GM21526 (cell line): ENCODE measurements at regions not wholly inside any gene's neighbourhood (a gene's known extent, or its start where the extent isn't known, plus 50 kb on each side); places are given as distances from the start of the nearest gene placed in this dataset.
"Not testable (repeated sequence)": the region's sequence is repeated elsewhere in the genome, so short reads cannot be mapped to it uniquely, and the experiment has no call there.

ENCODE experiments used
- ATAC-seq: cut with Tn5 transposase; IDR thresholded peaks from one replicate; pipeline ENCODE4 v1.9.1; 2021; ENCODE audit warnings: moderate library complexity; ENCODE audit not compliant: unreplicated experiment, low FRiP score

DNA sequence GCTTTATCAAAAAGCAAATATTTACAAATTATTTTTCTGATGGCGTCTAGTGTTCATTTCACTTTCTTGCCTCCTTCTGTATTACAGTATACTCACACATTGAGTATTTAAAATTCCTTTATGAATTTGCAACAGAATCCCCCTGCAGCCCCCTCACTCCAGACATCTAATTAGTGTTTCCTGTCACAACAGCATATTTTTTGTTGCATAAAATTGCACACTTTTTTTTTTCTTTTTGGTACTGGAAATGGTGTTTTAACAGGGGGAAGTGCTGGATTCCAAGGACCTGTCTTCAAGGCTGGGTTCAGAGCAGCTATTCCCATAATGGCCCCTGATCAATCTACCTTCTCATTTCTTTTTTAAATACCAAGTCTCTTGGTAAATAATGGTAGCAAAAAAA lies 184.3 kb upstream of the HMCN1 start:
- ATAC-seq: no peak

DNA sequence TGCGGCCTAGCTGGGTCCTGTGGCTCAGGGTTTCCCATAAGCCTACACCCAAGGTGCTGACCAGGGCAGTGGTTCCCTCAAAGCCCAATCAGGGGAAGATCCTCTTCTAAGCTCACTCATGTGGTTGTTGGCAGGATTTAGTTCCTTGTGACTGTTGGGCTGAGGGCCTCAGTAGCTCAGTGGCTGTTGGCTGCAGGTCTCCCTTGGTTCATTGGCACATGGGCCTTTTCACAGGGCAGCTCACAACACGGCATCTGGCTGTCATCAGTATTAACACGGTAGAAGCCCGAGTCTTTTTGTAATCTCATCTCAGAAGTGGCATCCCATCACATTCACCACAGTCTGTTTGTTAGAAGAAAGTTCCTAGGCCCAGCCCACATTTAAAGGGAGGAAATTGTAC lies 188.2 kb upstream of the HMCN1 start:
- ATAC-seq: no peak

DNA sequence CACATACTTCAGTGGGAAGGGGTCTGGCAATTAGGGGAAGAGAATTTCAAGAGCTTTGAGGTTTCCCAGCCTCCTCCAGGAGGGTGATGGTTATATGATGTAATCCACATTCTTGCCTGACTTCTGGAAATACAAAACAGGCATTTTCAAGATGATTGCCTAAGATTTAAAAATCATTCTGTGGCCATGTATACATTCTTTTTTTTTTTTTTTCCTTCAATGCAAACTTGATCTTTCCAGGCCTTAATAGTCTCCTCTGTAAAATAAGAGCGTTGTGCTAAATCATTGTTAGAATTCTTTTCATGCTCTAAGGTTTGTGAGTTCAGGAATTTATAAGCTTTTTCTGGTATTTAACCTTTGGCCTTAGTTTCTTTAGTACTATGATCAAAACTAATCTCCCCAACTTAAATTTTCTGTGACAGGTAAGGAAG lies 192.3 kb upstream of the HMCN1 start:
- ATAC-seq: no peak

DNA sequence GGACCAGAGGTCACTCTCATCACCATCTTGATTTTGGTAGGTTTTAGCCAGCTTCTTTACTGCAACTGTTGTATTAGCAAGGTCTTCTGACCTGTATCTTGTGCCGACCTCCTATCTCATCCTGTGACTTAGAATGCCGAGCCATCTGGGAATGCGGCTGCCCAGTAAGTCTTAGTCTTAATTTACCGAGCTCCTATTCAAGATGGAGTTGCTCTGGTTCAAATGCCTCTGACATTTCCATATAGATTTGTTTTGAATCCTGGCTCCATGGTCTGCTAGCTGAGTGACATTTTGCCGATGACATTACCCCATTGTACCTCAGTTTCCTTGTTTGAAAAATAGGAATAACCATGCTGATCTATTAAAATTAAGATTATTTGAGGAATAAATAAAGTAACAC lies 193.9 kb upstream of the HMCN1 start:
- ATAC-seq: no peak

DNA sequence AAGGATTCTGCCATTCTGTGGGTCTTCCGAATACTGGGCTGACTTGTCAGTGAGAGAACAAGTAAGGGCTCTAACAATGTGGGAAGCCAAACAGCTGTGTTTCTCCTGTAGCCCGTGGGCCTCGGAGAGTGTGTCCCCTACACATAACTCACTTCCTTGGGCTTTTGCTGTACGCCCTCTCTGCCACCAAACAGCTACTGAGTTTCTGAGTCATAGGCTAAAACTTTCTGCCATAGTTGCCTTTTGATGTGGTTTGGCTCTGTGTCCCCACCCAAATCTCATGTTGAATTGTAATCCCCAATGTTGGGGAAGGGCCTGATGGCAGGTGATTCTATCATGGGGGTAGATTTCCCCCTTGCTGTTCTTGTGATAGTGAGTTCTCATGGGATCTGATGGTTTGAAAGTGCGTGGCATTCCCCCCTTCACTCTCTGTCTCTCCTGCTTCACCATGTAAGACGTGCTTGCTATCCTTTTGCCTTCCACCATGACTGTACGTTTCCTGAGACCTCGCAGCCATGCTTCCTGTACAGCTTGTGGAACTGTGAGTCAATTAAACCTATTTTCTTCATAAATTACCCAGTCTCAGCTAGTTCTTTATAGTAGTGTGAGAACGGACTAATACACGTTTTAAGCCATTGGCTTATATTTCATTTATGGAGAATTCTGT lies 194.8 kb upstream of the HMCN1 start:
- no peak for ATAC-seq

DNA sequence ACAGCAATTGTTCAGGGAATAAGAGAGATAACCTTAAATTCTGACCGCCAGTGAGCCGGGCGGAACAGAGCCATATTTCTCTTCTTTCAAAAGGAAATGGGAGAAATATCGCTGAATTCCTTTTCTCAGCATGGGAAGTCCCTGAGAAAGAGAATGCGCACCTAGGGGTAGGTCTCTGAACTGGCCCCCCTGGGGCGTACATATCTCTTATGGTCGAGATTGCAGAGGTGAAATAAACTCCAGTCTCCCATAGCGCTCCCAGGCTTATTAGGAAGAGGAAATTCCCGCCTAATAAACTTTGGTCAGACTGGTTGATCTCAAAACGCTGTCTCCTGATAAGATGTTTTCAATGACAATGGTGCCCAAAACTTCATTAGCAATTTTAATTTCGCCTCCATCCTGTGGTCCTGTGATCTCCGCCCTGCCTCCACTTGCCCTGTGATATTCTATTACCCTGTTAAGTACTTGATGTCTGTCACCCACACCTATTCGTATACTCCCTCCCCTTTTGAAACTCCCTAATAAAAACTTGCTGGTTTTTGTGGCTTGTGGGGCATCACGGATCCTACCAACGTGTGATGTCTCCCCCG lies 195.8 kb upstream of the HMCN1 start:
- ATAC-seq: not testable (repeated sequence)

DNA sequence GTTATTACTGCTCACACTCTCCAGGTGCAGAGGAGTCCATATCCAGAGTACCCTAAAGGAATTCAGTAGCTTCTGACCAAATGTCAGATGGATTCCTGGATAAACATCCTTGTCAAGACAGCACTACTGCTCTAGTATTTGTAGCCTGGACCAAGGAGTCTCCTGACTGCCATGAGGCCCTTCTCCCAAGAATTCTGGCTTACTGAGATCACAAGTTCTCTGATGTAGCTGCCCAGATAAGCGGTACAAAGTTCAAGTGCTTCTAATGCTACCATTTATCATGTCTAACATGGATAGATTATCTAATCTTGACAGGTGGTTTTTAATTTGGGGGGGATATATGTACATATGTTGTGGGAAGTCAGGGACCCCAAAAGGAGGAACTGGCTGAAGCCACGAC lies 196.6 kb upstream of the HMCN1 start:
- no peak for ATAC-seq

DNA sequence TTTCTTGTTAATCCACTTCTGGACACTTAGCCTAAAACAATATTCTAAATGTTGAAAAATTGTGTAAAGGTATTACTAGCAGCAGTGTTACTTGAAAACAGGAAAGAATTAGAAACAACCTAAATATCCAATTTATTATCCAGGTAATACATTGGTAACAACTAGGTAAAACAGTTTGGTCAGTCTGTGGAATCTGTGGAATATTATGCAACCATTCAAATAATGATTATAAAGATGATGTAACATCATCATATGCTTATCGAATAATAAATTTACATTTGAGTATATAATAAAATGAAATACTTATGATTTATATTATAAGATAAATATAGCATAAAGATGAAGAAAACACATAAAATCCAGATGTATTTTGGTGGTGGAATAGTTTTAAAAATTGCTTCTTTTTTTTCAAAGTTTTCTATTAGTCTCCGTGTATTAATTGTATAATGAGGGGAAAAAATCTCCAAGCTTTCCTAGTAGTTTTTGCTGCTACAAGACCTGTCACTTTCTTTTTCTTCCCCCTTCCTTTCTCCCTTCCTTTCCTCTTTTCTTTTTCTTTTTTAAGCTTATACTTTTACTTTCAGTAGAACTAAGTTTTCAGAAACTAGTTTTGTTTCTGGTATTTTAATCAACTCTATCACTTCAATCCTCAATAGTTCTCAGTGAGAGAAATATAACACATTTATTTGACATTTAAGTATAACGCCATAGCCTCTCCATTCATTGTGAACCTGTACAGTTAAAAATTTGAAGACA lies 197.8 kb upstream of the HMCN1 start:
- ATAC-seq: no peak

DNA sequence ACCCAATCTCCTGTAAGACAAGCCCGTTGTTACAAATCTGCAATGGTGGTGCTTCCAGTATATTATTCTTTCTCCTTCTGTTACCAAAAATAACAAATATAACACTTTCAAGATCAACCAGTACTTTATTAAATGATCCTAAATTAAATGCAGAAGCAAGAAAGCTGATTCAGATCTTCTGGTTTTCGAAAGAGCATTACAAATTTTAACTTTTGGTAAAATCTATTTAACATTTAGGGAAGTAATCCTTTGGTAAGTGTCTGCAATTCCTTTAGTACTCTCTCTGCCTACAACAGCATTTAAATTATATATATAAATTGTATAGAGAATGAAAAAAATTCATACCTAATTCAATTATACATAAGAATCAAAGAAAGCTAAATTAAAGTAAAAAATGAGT lies 198.6 kb upstream of the HMCN1 start:
- no peak for ATAC-seq

DNA sequence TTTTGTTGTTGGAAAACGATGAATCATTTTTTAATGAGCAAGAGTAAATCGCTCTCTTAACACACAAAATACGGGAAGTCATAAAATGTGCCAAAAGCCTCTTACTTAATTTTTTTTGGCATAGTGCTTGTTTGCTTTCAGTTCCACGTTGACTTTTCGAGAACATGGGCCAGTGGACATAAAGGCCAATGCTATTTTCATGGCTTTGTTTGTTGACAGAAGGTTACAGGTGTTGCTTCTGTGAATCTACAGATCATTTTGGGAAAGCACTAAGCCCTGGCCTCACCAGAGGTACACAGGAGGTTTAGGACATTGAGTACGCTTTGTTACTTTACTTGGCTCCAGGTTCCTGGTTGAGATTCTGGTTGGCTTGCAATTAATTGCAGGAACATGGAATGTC lies 199.4 kb upstream of the HMCN1 start:
- ATAC-seq: no peak

DNA sequence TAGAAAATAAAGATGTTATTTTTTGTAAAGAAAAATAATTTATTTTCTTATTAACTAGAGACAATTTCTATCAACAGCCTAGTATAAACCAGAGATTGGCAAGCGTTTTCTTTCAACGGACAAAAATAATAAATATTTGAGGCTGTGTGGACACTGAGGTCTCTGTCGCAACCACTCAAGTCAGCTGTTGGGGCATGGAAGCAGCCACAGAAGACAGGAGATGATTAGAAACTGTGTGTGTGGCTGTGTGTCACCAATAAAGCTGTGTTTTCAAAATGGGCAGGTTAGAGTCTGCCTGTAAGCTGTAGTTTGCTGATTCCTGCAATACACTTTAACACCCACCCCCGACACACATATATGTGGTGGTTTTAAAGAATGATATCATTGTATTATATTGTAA lies 200.6 kb upstream of the HMCN1 start:
- ATAC-seq: no peak

DNA sequence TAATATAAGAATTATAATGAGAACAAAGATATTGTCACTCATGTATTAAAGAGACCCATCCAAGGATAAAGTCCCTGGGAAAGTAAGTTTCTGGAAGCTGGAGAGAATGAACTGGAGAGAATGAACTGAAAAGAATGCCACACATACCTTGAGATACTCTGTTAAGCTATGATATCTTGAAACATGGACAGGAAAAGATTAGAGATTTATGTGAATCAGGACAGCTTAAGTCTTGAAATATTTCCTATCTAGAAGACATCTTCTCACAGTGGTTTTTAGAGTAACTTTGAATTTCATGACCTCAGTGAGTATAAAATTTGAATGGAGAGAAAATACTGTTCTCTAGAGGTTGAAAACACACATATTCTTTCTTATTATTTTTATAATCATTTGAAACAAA lies 201.3 kb upstream of the HMCN1 start:
- ATAC-seq: no peak

DNA sequence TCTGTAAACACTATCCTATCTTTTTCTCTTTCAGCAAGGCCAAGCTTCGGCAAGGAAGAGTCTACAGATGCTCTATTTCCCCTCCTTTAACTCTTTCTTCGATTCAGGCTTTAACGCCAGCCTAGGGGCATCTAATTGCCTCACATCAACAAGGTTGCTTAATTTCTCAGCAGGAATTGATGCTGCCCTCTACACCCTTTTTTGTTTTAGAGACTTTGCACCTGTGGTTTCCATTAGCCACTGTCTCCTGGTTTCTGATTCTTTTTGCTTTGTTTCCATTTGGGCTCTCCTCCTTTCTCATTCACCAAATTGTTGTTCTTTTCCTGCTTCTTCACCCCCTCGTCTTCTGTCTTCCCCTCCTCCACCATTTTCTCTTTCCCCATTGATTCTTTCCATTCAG lies 202.4 kb upstream of the HMCN1 start:
- ATAC-seq: no peak

DNA sequence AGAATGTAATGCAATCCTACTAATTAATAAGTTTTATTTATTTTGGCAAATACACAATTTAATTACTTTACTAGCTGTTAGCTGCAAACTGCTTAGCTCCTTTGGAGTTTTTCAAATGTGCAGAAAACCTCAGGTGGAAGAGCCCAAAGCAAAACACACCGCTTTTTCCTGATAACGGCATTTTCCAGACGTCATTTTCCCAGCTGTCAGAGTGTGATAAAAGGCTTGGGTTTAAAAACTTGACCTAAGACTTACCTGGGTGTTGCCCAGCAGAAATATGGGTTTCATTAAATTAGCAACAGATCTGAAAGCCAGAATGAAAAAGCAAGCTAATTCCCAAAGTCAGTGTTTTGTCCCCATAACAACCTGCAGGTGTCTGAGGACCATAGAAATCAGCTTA lies 204.0 kb upstream of the HMCN1 start:
- ATAC-seq: no peak

DNA sequence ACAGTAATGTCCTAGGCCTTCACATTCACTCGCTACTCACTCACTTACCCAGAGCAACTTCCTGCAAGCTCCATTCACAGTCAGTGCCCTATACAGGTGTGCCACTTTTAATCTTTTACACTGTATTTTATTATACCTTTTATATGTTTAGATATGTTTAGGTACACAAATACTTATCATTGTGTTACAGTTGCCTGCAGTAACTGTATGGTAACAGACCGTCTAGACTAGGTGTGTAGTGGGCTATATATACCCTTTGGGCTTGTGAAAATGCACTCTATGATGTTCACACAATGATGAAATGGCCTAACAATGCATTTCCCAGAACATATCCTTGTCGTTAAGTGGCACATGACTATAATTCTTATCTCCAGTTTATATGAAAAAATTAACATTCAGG lies 204.5 kb upstream of the HMCN1 start:
- no peak for ATAC-seq

DNA sequence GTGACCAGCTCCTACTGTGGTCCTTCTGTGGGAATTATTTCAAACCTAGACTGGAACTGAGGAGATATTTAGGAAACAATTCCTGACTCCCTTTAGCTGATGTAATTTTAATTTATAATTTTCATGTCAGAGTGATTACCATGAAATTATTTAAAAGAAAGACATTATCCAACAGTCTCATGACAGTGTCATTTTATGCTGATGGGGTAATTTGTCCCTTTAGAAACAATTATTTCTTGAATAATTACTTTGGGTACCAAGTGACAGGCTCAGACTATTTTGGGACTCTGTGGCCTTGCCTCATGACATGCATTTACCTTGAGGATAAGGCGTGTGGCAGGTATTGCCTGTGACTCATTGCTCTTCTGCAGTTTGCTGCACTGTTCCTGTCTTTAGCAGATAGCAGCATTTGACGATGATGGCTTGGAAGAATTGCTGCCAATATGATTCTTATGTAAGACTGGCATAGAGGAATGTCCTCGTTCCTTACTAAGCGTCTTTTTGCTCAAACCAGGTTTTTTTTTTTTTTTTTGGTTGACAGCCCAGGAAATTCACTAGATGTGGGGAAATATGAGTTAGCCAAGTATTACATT lies 206.0 kb upstream of the HMCN1 start:
- ATAC-seq: no peak

DNA sequence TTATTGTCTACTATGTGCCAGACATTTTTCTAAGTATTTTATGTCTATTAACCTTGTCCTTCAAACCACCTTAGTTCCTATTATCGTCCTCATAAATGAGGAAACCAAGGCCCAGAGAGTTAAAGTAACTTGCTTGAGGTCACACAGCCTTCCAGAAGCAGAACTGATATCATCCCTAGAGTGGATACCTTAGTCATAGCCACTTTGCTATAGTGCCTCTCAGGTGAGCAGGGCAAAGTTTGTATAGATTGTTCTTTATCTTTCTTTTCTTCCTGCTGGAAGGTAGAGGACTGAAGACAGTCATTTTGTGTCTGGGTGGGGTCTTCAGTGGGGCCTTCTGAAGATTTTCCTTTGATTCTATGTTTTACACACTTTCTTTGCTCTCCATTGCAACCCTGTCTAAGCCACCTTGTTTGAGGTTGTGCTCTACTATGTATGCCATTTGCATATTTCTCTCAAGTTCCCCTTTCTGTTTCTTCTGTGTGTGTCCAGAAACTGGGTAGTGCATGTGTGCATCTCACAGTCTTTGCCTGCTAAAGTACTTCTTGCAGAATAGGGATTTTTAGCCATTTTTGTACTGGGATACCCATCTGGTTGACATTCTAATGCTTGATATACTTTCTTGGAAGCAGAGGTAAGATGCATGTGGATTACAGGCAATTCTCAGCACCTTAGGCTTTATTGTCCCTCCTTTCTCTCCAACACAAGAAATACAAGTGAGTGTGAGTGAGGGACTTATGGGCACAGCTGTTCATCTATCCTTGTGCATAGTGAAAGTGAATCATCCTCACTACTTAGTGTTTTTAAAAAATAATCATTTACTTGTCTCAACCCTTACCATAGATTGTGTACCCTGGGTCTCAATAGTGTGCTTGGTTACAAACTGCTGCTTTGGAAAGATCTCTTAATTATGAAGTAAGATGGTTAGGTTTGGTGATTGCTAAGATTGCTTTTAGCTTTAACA lies 207.6 kb upstream of the HMCN1 start:
- peak; percentile 100 for ATAC-seq

DNA sequence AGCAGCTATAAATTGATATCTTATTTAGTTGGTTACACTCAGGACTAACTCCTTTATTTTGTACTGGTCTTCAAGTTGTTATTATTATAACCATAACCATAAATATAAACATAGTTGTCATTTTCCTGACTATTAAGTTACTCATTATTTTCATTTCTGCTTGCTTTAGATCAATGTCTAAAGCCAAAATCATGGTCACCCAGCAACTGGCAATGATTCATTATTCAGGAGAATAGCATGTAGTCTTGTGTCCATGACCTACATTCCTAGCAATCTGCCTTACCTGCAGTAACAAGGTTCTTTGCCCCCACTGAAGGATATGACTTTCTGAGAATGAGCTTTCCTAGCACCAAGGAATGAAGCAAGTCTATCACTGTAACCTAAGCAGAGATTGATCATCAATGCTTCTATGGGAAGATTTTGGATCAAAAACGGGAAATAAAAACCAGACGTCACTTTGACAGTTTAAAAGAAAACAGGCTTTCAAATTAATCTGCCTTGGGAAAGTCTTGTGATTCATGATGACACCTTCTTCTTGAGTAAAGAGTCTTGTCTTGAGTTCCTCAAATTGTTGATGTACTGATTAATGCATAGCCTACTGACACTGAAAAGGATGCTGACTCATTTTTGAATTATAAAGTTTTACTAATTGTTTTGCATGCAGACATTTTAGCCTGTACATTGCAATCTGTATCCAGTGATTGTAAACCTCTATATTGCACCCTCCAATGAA lies 203.3 kb upstream of the IVNS1ABP start:
- ATAC-seq: no peak

DNA sequence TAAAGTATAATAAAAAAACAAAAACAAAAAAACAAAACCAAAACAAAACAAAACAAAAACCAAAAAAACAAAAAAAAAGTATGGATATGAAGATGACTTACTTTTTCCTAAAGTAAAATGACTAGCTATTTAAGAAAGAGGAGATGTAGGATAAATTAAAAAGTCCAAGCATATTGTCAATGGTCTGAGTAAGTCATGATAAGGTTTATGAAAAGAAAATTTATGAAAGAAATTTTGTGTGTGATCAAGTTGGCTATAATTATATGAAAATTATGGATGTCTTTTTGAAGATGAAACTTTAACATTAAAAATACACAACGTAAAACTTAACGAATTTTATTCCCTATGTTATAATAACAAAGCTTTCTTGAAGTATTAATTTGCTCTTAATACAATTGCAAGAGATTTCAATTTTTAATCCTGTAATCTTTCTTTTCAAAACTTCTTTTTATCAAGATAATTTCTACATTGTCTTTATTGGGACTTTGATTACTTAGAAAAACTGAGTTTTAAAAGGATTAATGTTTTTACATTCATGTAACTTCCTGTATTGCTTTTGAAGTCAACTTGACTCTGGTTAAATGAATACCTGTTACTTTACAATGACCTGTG lies 200.9 kb upstream of the IVNS1ABP start:
- ATAC-seq: no peak
